ENCODE measurements at regions not wholly inside any gene's neighbourhood (a gene's known extent, or its start where the extent isn't known, plus 50 kb on each side); places are given as distances from the start of the nearest gene placed in this dataset.

- DNase-seq: no peak
Measured at GRCh38 chr14:101464310-101464983, 96.8 kb upstream of the DIO3 start.

- no peak for DNase-seq
Measured at GRCh38 chr14:101464984-101465794, 96.1 kb upstream of the DIO3 start.

GRCh38 chr14:101465795-101466448 is 95.4 kb upstream of the DIO3 start:
- DNase-seq: no peak

DNA sequence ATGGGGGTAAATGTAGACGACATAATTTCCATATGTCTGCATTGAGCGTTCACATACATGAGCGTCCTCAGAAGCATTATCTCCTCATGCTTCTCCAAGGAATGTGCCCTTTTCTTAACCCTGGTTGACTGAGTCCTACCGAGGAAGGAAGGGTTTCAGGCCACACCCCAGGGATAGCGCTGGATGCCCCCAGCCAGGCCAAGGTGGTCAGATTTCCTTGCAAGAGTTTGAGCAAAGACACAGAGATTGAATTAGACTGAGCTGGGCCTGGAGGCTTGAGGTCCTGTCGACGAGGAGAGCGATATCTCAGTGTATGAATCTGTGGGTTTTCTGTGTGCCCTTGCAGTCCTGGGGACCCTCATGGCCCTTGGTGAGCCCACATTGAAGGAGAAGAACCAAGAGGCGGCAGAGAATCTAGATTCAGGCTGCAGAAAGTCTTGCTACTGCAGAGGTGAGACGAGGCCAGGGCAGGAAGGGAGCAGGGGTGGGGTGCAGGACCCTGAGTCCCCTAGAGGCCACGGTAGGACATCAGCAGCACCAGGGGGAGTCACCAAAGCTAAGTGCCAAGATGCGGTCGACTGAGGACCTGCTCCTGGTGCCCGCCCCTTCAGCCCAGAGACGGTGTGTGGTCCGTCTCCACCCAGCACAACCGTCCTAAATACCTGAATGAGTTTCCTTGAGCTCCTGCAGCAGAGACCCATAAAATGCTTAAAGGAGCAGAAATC is 94.7 kb upstream of the DIO3 start:
- DNase-seq: no peak

- DNase-seq: no peak
Measured at GRCh38 chr14:101467181-101467926, 93.9 kb upstream of the DIO3 start.

DNA sequence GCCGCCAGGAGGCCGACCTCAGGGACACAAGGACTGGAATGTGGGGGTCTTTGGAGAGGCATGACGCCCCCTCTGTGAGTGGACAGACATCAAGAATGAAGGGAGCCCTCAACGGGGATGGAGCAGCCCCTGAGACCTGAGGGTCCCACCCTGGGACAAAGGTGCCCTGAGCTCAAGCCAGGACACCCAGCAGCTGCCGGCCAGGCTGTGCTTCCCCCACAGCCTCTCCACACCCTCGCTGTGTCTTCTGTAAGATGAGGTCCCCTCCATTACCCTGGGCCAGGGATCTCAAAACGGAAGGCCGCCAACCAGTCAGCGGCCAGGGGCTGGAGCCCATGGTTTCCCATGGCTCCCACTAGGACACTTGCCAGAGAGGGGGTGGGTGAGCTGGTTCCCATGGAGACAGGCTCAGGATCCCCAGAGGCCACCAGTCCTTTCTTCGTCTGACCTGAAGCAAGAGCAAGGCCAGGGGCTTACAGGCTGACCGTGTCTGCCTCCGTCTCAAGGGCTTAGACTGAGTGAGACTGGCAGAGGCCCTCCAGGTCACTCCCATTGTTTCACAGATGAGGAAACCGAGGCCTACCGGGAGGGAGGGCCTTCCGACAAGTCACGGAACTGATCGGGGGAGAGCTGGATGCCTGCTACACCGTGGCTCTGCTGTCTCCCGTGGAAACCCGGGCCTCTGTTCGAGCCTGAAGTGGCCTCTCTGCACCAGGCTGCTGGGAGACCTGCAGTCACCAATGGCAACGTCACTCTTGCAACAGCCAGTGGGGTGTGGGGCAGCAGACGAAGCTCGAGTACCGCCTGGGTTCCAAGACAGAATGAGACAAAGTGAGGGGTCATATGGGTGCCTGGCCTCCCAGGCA is 91.7 kb upstream of the DIO3 start:
- DNase-seq: no peak

DNA sequence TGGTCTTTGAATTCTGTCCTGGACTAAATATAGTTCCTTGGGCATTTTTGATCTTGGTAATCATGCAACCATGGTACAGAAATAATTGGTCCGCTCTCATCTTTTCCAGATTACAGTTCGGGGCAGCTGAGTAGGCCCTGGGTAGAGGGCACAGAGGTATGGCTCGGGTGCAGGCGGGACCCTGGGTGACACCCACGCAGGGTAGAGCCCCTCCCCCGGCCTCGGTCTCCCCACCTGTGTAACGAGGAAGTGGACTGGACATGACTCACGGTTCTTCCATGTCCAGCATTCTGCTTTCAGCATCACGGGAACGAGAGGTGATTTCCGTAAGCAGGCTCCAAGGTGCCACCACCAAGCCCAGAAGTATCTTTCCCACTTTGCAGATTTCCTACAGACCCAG is 91.0 kb upstream of the DIO3 start:
- no peak for DNase-seq

DNA sequence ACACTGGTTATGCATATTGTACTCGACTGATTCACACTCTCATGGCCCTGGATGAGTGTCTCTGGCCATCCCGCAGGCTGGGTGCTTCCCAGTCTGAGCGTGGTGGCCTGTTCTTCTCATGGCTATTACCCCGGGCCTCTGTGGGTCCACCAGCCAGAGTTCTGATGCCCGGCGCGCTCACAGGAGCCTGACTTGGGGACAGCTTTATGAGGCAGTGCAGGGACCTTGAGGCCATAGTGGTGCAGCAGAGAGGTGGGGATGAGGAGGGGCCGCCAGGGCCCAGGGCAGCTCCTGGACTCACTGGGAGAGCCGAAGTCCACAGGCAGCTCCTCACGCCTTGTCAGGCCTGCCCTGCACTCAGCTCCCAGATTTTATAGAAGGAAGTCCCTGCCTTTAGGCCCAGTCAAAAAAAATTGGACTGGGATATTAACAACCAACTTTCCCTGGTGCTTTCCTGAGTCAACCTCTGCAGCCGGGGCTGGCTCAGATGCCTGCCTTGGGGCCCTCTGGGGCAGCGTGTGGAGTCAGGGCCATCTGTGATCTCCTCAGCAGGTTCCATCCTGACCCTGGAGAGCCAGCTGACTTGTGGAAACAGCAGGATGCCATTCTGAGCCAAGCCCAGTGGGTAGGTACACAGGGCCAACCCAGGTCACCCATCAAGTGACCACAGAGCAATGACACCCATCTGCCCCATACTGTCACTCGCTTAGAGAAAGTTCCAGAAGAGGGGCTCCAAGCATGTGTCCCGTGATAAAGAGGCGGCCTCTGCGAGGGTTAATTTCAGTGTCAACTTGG is 89.4 kb upstream of the DIO3 start:
- no peak for DNase-seq

DNA sequence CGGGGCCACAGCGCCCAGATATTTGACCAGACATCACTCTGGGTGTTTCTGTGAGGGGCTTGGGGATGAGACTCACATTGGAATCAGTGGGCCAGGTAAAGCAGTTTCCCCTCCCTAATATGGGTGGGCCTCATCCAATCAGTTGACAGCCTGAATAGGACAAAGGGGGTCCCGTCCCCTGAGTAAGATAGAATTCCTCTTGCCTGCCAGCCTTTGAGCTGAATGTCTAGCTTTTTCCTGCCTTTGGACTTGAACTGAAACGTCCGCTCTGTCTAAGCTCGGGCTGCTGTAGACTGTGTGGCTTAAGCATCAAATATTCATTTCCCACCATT is 88.8 kb upstream of the DIO3 start:
- DNase-seq: no peak

DNA sequence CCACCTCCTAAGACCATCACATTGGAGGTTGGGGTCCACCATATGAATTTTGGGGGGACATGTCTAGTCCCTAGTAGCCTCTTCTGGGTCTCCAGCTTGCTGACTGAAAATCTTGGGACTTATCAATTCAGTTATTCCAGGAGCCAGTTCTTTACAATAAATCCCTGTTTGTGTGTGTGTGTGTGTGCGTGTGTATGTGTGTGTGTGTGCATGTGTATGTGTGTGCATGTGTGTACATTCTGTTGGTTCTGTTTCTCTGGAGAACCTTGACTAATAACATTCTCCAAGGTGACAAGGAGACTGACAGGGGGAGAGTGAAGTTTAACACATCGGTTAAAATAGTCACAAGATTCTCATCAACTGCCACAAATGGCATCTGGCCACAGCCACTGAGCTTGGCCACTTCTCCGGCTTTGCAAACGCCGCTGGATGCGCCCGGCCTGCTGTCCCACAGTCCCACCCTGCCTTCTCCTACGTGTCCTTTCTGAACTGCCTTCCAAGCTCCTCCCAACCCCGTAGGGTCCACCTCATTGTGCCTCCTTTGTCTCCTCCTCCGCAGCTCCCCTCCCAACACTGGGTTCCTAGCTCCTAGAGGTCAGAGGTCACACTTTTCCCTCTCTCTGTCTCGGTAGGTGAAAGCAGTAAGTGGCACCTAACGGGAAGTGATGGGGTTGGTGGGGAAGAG is 88.1 kb upstream of the DIO3 start:
- DNase-seq: no peak

DNA sequence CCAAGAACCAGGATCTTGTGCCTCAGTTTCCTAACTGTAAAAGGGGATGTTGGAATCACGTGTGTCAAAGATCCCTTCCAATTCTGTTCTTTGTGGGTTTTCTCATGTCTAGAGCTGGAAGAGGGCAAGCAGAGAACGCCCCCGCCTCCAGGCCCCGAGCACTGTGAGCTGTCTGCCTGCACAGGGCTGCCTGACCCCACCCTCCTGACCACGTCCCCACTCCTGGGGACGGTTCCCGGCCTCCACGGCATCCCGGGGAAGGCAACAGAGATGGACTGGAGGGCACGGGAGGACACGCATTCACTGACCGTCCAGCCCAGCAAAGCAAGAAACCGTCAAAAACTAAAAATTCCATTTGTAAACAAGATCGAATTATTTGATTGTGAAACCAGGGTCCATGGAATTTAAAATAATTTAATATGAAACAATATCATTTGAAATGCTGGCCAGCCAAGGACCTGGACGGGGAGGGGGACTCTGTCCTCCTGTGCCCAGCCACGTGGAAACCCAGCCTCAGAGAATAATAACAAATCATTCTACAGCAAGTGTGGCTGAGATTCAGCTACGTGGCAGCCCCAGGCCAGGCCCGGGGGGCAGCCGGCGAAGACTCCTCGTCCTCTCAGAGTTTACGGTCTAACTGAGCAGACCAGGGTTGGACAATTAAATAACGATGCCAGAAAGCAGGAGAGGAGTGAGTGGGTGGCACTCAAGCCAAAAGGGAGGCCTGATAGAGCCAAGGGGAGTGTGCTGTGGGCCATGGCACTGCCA is 87.3 kb upstream of the DIO3 start:
- DNase-seq: no peak

- no peak for DNase-seq
Measured at GRCh38 chr14:101474563-101475455, 86.5 kb upstream of the DIO3 start.

- DNase-seq: no peak
Measured at GRCh38 chr14:101475456-101476257, 85.6 kb upstream of the DIO3 start.

DNA sequence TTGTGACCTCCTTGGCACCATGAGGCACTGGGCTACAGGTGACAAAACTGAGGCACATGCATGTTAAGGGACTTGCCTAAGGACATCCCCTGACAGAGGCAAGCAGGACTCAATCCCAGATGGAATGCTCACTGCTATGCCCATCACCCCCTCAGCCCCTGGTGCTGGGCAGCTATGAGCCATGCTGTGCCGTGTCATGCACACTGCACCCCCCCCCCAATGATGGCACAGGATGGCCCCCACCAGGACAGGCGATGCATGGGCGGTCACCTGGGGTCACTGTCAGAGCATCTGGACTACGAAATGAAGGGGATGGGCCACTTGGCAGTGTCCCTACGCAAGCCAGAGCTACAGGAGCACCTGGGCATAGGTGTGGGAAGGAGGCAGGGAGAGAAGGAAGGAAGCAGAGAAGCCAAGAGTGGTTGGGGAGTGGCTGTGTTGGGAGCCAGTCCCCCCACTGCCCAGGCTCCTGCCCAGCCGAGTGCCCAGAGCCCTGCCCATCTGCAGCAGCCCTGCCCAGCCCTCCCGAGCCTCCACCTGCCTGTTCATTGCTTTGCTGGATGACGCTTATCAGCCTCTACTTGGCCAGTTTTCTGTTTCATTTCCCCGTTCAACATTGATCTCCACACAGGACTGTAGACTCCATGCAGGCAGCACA is 84.9 kb upstream of the DIO3 start:
- DNase-seq: no peak

- DNase-seq: peak; percentile 67
Measured at GRCh38 chr14:101476916-101477553, 84.3 kb upstream of the DIO3 start.

DNA sequence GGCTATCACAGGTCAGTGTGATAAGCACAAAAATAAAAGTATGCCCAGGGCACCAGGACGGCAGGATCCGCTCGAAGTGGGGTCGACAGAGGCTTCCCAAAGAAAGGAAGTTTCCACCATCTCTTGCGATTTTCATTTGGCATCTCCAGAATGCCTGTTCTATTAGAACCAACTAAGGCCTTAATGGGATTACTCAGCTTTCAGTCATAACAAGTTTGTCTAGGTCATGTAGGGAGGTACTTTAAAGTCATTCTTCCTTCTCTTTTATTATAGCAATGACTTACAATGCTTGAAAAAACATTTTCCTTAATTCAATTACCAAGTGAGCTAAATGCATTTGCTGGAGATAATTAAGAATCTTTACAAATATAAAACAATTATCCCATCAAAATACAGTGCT is 83.6 kb upstream of the DIO3 start:
- DNase-seq: no peak

Measured in NCI-H2029 (cell line).